ENCODE measurements at regions not wholly inside any gene's neighbourhood (a gene's known extent, or its start where the extent isn't known, plus 50 kb on each side); places are given as distances from the start of the nearest gene placed in this dataset.
"Not testable (repeated sequence)": the region's sequence is repeated elsewhere in the genome, so short reads cannot be mapped to it uniquely, and the experiment has no call there.

DNA sequence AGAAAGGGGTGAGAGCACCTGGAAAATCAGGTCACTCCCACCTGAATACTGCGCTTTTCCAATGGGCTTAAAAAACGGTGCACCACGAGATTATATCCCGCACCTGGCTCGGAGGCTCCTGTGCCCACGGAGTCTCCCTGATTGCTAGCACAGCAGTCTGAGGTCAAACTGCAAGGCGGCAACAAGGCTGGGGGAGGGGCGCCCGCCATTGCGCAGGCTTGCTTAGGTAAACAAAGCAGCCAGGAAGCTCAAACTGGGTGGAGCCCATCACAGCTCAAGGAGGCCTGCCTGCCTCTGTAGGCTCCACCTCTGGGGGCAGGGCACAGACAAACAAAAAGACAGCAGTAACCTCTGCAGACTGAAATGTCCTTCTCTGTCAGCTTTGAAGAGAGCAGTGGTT is 160.6 kb downstream of the EMB start:
- TF ChIP-seq EZH2phosphoT487 (IDR thresholded peaks at IDR 0.05; ENCODE audit: low read depth, severe bottlenecking, unreplicated experiment) = not testable (repeated sequence)
- TF ChIP-seq, protein P1, sequence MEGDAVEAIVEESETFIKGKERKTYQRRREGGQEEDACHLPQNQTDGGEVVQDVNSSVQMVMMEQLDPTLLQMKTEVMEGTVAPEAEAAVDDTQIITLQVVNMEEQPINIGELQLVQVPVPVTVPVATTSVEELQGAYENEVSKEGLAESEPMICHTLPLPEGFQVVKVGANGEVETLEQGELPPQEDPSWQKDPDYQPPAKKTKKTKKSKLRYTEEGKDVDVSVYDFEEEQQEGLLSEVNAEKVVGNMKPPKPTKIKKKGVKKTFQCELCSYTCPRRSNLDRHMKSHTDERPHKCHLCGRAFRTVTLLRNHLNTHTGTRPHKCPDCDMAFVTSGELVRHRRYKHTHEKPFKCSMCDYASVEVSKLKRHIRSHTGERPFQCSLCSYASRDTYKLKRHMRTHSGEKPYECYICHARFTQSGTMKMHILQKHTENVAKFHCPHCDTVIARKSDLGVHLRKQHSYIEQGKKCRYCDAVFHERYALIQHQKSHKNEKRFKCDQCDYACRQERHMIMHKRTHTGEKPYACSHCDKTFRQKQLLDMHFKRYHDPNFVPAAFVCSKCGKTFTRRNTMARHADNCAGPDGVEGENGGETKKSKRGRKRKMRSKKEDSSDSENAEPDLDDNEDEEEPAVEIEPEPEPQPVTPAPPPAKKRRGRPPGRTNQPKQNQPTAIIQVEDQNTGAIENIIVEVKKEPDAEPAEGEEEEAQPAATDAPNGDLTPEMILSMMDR (IDR thresholded peaks at IDR 0.05; ENCODE audit: poor library complexity) = not testable (repeated sequence)
